ENCODE measurements at regions not wholly inside any gene's neighbourhood (a gene's known extent, or its start where the extent isn't known, plus 50 kb on each side); places are given as distances from the start of the nearest gene placed in this dataset.

DNA sequence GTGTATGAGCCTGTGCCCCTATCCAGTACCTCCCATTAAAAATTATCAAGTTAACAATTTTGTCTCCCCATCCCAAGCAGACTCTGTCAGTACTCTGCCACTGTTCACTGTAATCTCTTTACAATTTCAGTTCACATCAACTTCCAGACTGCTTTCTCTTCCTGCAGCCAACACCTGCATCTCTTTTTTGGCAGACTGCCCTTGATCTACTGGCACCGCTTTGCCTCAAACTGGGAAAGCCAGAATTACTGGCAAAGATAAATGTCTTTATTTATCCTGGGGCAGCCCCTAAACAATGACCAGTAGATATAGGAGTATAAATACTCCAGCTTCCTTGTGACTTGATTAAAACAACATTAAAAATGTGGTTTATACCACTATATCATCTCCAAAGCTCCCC is 494.1 kb downstream of the ZNF385D start:
- no peaks in the 10 kb centered on the region for H3K9me3 ChIP-seq (ENCODE audit: insufficient read depth, low read depth, low read length)
- H3K79me2 ChIP-seq (ENCODE audit: insufficient read depth, low read length): no peaks in the 10 kb centered on the region
- H3K27me3 ChIP-seq (ENCODE audit: insufficient read depth, low read length, poor library complexity, severe bottlenecking): no peaks in the 10 kb centered on the region
- no peaks in the 10 kb centered on the region for H3F3A ChIP-seq (ENCODE audit: low read depth)
- no peaks in the 10 kb centered on the region for H3K9me2 ChIP-seq (replicated peaks; ENCODE audit: low read depth, low read length)
- no peak overlapping the region for H3K9ac ChIP-seq (ENCODE audit: low read depth, low read length, poor library complexity, severe bottlenecking)
- no peak overlapping the region for H2AFZ ChIP-seq (ENCODE audit: low read length)
- H3K4me2 ChIP-seq (ENCODE audit: low read depth, low read length, poor library complexity, severe bottlenecking): no peak overlapping the region
- H4K20me1 ChIP-seq (ENCODE audit: insufficient read depth, low read length, poor library complexity, severe bottlenecking): no peaks in the 10 kb centered on the region
- TF ChIP-seq, protein P1, sequence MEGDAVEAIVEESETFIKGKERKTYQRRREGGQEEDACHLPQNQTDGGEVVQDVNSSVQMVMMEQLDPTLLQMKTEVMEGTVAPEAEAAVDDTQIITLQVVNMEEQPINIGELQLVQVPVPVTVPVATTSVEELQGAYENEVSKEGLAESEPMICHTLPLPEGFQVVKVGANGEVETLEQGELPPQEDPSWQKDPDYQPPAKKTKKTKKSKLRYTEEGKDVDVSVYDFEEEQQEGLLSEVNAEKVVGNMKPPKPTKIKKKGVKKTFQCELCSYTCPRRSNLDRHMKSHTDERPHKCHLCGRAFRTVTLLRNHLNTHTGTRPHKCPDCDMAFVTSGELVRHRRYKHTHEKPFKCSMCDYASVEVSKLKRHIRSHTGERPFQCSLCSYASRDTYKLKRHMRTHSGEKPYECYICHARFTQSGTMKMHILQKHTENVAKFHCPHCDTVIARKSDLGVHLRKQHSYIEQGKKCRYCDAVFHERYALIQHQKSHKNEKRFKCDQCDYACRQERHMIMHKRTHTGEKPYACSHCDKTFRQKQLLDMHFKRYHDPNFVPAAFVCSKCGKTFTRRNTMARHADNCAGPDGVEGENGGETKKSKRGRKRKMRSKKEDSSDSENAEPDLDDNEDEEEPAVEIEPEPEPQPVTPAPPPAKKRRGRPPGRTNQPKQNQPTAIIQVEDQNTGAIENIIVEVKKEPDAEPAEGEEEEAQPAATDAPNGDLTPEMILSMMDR (conservative IDR thresholded peaks at IDR 0.05; ENCODE audit: low read length): no peak
- TF ChIP-seq EZH2phosphoT487 (IDR thresholded peaks at IDR 0.05; ENCODE audit: borderline replicate concordance): no peak
- H3K4me3 ChIP-seq (ENCODE audit: low read length, poor library complexity, severe bottlenecking): no peak overlapping the region
- no peaks in the 10 kb centered on the region for H3K36me3 ChIP-seq (ENCODE audit: insufficient read depth, low read length)
- H3K4me1 ChIP-seq (ENCODE audit: insufficient read depth, low read length, poor library complexity, severe bottlenecking): no peaks in the 10 kb centered on the region

DNA sequence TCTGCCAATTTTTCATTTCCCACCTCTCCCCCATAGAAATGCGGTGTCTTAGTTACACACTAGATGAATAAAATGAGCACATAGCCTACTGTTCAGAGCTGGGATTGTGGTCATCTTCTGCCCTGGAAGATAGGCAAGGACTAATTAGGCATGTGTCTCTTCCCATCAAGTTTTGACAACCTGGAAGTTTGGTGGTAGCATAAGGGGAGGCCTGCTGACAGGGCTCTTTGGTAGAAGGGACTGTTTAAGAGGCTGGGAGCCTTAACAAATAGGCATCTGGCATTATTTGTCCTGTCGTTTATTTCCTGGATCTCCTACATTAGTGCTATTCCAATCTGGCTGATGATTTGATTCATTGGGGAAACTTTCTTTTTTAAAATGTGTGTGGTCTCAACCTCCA is 512.3 kb downstream of the ZNF385D start:
- H3K4me2 ChIP-seq (ENCODE audit: low read depth, low read length, poor library complexity, severe bottlenecking): no peak overlapping the region
- H3K27me3 ChIP-seq (ENCODE audit: insufficient read depth, low read length, poor library complexity, severe bottlenecking): no peaks in the 10 kb centered on the region
- H3K9me3 ChIP-seq (ENCODE audit: insufficient read depth, low read depth, low read length): no peaks in the 10 kb centered on the region
- no peak overlapping the region for H3K4me3 ChIP-seq (ENCODE audit: low read length, poor library complexity, severe bottlenecking)
- no peaks in the 10 kb centered on the region for H3K79me2 ChIP-seq (ENCODE audit: insufficient read depth, low read length)
- H3K9ac ChIP-seq (ENCODE audit: low read depth, low read length, poor library complexity, severe bottlenecking): no peak overlapping the region
- no peaks in the 10 kb centered on the region for H3K4me1 ChIP-seq (ENCODE audit: insufficient read depth, low read length, poor library complexity, severe bottlenecking)
- H3F3A ChIP-seq (ENCODE audit: low read depth): no peaks in the 10 kb centered on the region
- H3K36me3 ChIP-seq (ENCODE audit: insufficient read depth, low read length): no peaks in the 10 kb centered on the region
- no peaks in the 10 kb centered on the region for H3K9me2 ChIP-seq (replicated peaks; ENCODE audit: low read depth, low read length)
- no peak overlapping the region for H2AFZ ChIP-seq (ENCODE audit: low read length)
- H4K20me1 ChIP-seq (ENCODE audit: insufficient read depth, low read length, poor library complexity, severe bottlenecking): no peaks in the 10 kb centered on the region
- TF ChIP-seq, protein P1 (conservative IDR thresholded peaks at IDR 0.05; ENCODE audit: low read length): no peak
- no peak for TF ChIP-seq EZH2phosphoT487 (IDR thresholded peaks at IDR 0.05; ENCODE audit: borderline replicate concordance)

GRCh38 chr3:21237638-21238037 is 513.4 kb downstream of the ZNF385D start:
- Histone ChIP-seq H3K4me3 (ENCODE audit: low read length, poor library complexity, severe bottlenecking) (no peak overlapping the region), H3K27me3 (ENCODE audit: insufficient read depth, low read length, poor library complexity, severe bottlenecking) (no peaks in the 10 kb centered on the region), H2AFZ (ENCODE audit: low read length) (no peak overlapping the region), H3K79me2 (ENCODE audit: insufficient read depth, low read length) (no peaks in the 10 kb centered on the region), H3K9ac (ENCODE audit: low read depth, low read length, poor library complexity, severe bottlenecking) (no peak overlapping the region), H3K9me2 (replicated peaks; ENCODE audit: low read depth, low read length) (no peaks in the 10 kb centered on the region), H4K20me1 (ENCODE audit: insufficient read depth, low read length, poor library complexity, severe bottlenecking) (no peaks in the 10 kb centered on the region), H3K9me3 (ENCODE audit: insufficient read depth, low read depth, low read length) (no peaks in the 10 kb centered on the region), H3K36me3 (ENCODE audit: insufficient read depth, low read length) (no peaks in the 10 kb centered on the region), H3K4me1 (ENCODE audit: insufficient read depth, low read length, poor library complexity, severe bottlenecking) (no peaks in the 10 kb centered on the region), H3F3A (ENCODE audit: low read depth) (no peaks in the 10 kb centered on the region), H3K4me2 (ENCODE audit: low read depth, low read length, poor library complexity, severe bottlenecking) (no peak overlapping the region)
- TF ChIP-seq, protein P1 (conservative IDR thresholded peaks at IDR 0.05; ENCODE audit: low read length): no peak
- TF ChIP-seq EZH2phosphoT487 (IDR thresholded peaks at IDR 0.05; ENCODE audit: borderline replicate concordance): no peak

All from Loucy (cell line).